Kidney (tissue), 13 donors: ENCODE measurements at regions not wholly inside any gene's neighbourhood (a gene's known extent, or its start where the extent isn't known, plus 50 kb on each side); places are given as distances from the start of the nearest gene placed in this dataset.

ENCODE experiments used
- DNase-seq, 5 donors: peaks; one replicate each; pipeline ENCODE4 v3.0.0-alpha.2; 2013 to 2020
- FAIRE-seq: peaks from 2 replicates; lab custom pipeline; 2012; peaks lifted over from hg19 to GRCh38; lab: Jason Lieb, UNC
- H3K27ac ChIP-seq, 2 donors: one replicate each; pipeline ENCODE4 v1.7.0; 2013; ENCODE audit warnings: low read depth in 2 of 2, low read length in 2 of 2, inconsistent platforms in 1 of 2
- H3K27me3 ChIP-seq: one replicate; pipeline ENCODE4 v1.7.1; 2013; ENCODE audit warnings: low read length, inconsistent platforms; ENCODE audit not compliant: control insufficient read depth, insufficient read depth
- H3K36me3 ChIP-seq, 3 donors: one replicate each; pipeline versions ENCODE4 v1.7.0 to v1.7.1; 2013; ENCODE audit warnings: low read length in 3 of 3, control low read depth in 1 of 3, inconsistent platforms in 1 of 3; ENCODE audit not compliant: insufficient read depth in 3 of 3, control insufficient read depth in 2 of 3
- H3K4me1 ChIP-seq, 3 donors: one replicate each; pipeline versions ENCODE4 v1.7.0 to v1.7.1; 2013; ENCODE audit warnings: low read length in 3 of 3, inconsistent platforms in 1 of 3, low read depth in 1 of 3; ENCODE audit not compliant: control insufficient read depth in 2 of 3, insufficient read depth in 2 of 3
- H3K4me3 ChIP-seq, 3 donors: one replicate each; pipeline versions ENCODE4 v1.7.0 to v1.8.1; 2013; ENCODE audit warnings: low read length in 3 of 3, control low read depth in 1 of 3, inconsistent platforms in 1 of 3
- H3K9ac ChIP-seq, 3 donors: one replicate each; pipeline versions ENCODE4 v1.7.0 to v1.7.1; 2013; ENCODE audit warnings: low read length in 3 of 3, control low read depth in 1 of 3, inconsistent platforms in 1 of 3
- H3K9me3 ChIP-seq, 3 donors: one replicate each; pipeline versions ENCODE4 v1.7.0 to v1.7.1; 2013; ENCODE audit warnings: low read length in 3 of 3, control low read depth in 1 of 3, inconsistent platforms in 1 of 3; ENCODE audit not compliant: control insufficient read depth in 2 of 3, insufficient read depth in 1 of 3
- CTCF ChIP-seq: IDR thresholded peaks from 3 replicates; pipeline ENCODE4 v1.5.1; 2012; ENCODE audit warnings: mild to moderate bottlenecking, moderate library complexity, borderline replicate concordance; ENCODE audit not compliant: insufficient read depth; ENCODE audit errors: extremely low read depth
- intact Hi-C: fragments of 100-400 bp; cut with DNase I; formaldehyde crosslinking; loops from one replicate; pipeline ENCODE4 v1.11.1; 2022
- donor health status: control.
- donor health status: control.
- donor health status: control.
- donor health status: control.
- donor health status: control.
- donor health status: DM: yes; HTN: yes; CAD: no.
- donor health status: Normal renal cell carcinoma (clear cell type).

DNA sequence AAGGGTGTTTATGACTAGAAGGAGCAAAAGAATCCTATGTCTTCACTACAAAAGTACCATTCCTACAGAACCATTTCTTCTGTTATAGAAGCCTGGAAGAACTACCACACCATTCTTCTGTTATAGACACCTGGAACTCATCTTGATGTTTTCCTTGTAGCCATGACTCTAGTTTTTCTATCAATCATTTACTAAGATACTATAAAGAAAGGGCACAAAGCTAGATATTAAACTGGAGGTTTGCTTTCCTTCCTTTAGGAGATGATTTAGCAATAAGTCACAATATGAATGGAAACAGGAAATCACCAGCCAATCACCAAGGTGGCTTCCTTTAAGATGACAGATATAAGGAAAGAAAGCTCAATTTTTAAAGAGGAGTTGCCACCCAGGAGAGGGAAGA is 100.3 kb upstream of the NEUROD1 start:
- no peaks in the 10 kb centered on the region for H3K36me3 ChIP-seq
- H3K9me3 ChIP-seq, result no peaks in the 10 kb centered on the region
- DNase-seq (no peak), FAIRE-seq (no peak)
- peaks cover 14 to 25% (median 16%) of the 10 kb centered on the region in 3 donors for H3K4me1 ChIP-seq
- no peak overlapping the region for H3K9ac ChIP-seq
- no peak for TF ChIP-seq CTCF
- H3K27ac ChIP-seq, result peak overlapping the region in 1 of 2 donors; percentile 25
- H3K27me3 ChIP-seq, result no peaks in the 10 kb centered on the region
- intact Hi-C loops, result no loop called here
- no peak overlapping the region for H3K4me3 ChIP-seq

GRCh38 chr2:181781078-181781786 is 100.9 kb upstream of the NEUROD1 start:
- Histone ChIP-seq H3K9me3 (no peaks in the 10 kb centered on the region), H3K36me3 (no peaks in the 10 kb centered on the region), H3K9ac (no peak overlapping the region), H3K27ac (peak overlapping the region in 1 of 2 donors; percentile 4), H3K4me1 (peaks cover 14 to 29% (median 17%) of the 10 kb centered on the region in 3 donors), H3K27me3 (no peaks in the 10 kb centered on the region), H3K4me3 (no peak overlapping the region)
- DNase-seq (peak in 1 of 5 donors; percentile 20), FAIRE-seq (no peak)
- intact Hi-C loops, result no loop called here
- no peak for TF ChIP-seq CTCF

GRCh38 chr2:181782660-181783059 is 102.3 kb upstream of the NEUROD1 start:
- FAIRE-seq (no peak), DNase-seq (no peak)
- peaks cover 14 to 36% (median 20%) of the 10 kb centered on the region in 3 donors for H3K4me1 ChIP-seq
- intact Hi-C loops, result no loop called here
- H3K9me3 ChIP-seq, result no peaks in the 10 kb centered on the region
- no peak for TF ChIP-seq CTCF
- H3K4me3 ChIP-seq, result no peak overlapping the region
- no peak overlapping the region for H3K27ac ChIP-seq
- H3K27me3 ChIP-seq, result no peaks in the 10 kb centered on the region
- H3K9ac ChIP-seq, result no peak overlapping the region
- no peaks in the 10 kb centered on the region for H3K36me3 ChIP-seq
